ENCODE measurements at regions not wholly inside any gene's neighbourhood (a gene's known extent, or its start where the extent isn't known, plus 50 kb on each side); places are given as distances from the start of the nearest gene placed in this dataset.

DNA sequence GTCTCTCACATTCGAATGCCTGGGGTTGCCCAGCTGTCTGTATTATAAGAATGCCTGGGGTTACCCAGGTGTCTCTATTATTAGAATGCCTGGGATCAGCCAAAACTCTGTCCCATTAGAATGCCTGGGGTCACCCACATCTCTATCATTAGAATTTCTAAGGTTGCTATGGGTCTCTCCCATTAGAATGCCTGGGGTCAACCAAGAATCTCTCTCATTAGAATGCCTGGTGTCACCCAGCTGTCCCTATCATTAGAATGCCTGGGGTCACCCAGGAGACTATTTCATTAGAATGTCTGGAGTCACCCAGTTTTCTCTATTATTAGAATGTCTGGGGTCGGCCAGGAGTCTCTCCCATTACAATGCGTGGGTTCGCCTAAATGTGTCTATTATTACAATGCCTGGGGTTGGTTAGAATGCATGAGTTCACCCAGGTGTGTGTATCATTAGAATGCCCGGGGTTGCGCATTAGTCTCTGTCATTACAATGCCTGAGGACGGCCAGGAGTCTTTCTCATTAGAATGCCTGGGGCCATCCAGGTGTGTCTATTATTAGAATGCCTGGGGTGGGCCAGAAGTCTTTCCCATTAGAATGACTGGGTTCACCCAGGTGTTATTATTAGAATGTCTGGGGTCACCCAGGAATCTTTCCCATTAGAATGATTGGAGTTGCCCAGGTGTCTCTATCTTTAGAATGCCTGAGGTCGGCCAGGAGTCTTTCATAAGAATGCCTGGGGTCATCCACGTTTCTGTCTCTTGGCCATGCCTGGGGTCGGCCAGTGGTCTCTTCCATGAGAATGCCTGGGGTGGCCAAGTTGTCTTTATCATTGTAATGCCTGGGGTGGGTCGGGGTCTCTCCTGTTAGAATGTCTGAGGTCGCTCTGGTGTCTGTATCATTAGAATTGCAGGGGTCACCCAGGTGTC, 59.6 kb downstream of the RNF187 start:
- Histone ChIP-seq H3K36me3 (ENCODE audit: control insufficient read depth in 2 of 3, insufficient read depth in 3 of 3, low read length in 3 of 3) (no peaks in the 10 kb centered on the region), H3K9me3 (ENCODE audit: control insufficient read depth in 2 of 3, insufficient read depth in 1 of 3, low read length in 3 of 3) (no peaks in the 10 kb centered on the region), H3K27me3 (ENCODE audit: control insufficient read depth, insufficient read depth, low read length) (no peaks in the 10 kb centered on the region), H3K4me3 (ENCODE audit: low read length in 3 of 3) (no peak overlapping the region), H3K4me1 (ENCODE audit: control insufficient read depth in 2 of 3, insufficient read depth in 2 of 3, low read depth in 1 of 3, low read length in 3 of 3) (no peaks in the 10 kb centered on the region), H3K27ac (ENCODE audit: low read depth in 2 of 2, low read length in 2 of 2) (no peak overlapping the region), H3K9ac (ENCODE audit: low read length in 3 of 3) (no peak overlapping the region)
- no peak for FAIRE-seq
- TF ChIP-seq, protein P1, sequence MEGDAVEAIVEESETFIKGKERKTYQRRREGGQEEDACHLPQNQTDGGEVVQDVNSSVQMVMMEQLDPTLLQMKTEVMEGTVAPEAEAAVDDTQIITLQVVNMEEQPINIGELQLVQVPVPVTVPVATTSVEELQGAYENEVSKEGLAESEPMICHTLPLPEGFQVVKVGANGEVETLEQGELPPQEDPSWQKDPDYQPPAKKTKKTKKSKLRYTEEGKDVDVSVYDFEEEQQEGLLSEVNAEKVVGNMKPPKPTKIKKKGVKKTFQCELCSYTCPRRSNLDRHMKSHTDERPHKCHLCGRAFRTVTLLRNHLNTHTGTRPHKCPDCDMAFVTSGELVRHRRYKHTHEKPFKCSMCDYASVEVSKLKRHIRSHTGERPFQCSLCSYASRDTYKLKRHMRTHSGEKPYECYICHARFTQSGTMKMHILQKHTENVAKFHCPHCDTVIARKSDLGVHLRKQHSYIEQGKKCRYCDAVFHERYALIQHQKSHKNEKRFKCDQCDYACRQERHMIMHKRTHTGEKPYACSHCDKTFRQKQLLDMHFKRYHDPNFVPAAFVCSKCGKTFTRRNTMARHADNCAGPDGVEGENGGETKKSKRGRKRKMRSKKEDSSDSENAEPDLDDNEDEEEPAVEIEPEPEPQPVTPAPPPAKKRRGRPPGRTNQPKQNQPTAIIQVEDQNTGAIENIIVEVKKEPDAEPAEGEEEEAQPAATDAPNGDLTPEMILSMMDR (IDR thresholded peaks at IDR 0.05; ENCODE audit: borderline replicate concordance, extremely low read depth, insufficient read depth) = no peak
- no peak for DNase-seq
- intact Hi-C loops (cut with DNase I) = no loop called here

DNA sequence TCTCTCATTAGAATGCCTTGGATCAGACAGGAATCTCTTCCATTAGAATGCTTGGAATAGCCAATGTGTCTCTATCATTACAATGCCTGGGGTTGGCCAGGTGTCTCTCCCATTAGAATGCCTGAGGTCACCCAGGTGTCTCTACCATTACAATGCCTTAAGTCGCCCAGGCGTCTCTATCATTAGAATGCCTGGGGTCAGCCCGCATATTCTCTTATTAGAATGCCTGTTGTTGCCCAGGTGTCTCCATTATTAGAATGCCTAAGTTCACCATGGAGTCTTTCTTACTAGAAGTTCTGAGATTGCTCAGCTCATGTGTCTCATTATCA, 60.2 kb downstream of the RNF187 start:
- no peak for FAIRE-seq
- intact Hi-C loops (cut with DNase I) = no loop called here
- Histone ChIP-seq H3K9ac (ENCODE audit: low read length in 3 of 3) (no peak overlapping the region), H3K27ac (ENCODE audit: low read depth in 2 of 2, low read length in 2 of 2) (no peak overlapping the region), H3K27me3 (ENCODE audit: control insufficient read depth, insufficient read depth, low read length) (no peaks in the 10 kb centered on the region), H3K9me3 (ENCODE audit: control insufficient read depth in 2 of 3, insufficient read depth in 1 of 3, low read length in 3 of 3) (no peaks in the 10 kb centered on the region), H3K4me1 (ENCODE audit: control insufficient read depth in 2 of 3, insufficient read depth in 2 of 3, low read depth in 1 of 3, low read length in 3 of 3) (no peaks in the 10 kb centered on the region), H3K4me3 (ENCODE audit: low read length in 3 of 3) (no peak overlapping the region), H3K36me3 (ENCODE audit: control insufficient read depth in 2 of 3, insufficient read depth in 3 of 3, low read length in 3 of 3) (no peaks in the 10 kb centered on the region)
- DNase-seq = no peak
- TF ChIP-seq, protein P1 (IDR thresholded peaks at IDR 0.05; ENCODE audit: borderline replicate concordance, extremely low read depth, insufficient read depth) = no peak

DNA sequence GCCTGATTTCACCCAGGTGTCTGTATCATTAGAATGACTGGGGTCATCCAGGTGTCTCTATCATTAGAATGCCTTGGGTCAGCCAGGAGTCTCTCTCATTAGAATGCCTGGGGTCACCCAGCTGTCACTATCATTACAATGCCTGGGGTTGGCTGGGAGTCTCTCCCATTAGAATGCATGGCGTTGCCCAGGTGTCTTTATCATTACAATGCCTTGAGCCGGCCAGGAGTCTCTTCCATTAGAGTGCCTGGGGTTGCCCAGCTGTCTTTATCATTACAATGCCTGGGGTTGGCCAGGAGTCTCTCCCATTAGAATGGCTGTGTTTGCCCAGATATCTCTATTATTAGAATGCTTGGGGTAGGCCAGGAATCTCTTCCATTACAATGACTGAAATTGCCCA, 61.6 kb downstream of the RNF187 start:
- H3K9me3 ChIP-seq (ENCODE audit: control insufficient read depth in 2 of 3, insufficient read depth in 1 of 3, low read length in 3 of 3) = no peaks in the 10 kb centered on the region
- H3K4me3 ChIP-seq (ENCODE audit: low read length in 3 of 3) = no peak overlapping the region
- H3K4me1 ChIP-seq (ENCODE audit: control insufficient read depth in 2 of 3, insufficient read depth in 2 of 3, low read depth in 1 of 3, low read length in 3 of 3) = no peaks in the 10 kb centered on the region
- no peak for DNase-seq
- intact Hi-C loops (cut with DNase I) = no loop called here
- H3K9ac ChIP-seq (ENCODE audit: low read length in 3 of 3) = no peak overlapping the region
- no peaks in the 10 kb centered on the region for H3K36me3 ChIP-seq (ENCODE audit: control insufficient read depth in 2 of 3, insufficient read depth in 3 of 3, low read length in 3 of 3)
- TF ChIP-seq, protein P1 (IDR thresholded peaks at IDR 0.05; ENCODE audit: borderline replicate concordance, extremely low read depth, insufficient read depth) = no peak
- no peak overlapping the region for H3K27ac ChIP-seq (ENCODE audit: low read depth in 2 of 2, low read length in 2 of 2)
- no peak for FAIRE-seq
- H3K27me3 ChIP-seq (ENCODE audit: control insufficient read depth, insufficient read depth, low read length) = no peaks in the 10 kb centered on the region

All from kidney (tissue), 13 donors.